Brain microvascular endothelial cell (primary cell): ENCODE measurements at regions not wholly inside any gene's neighbourhood (a gene's known extent, or its start where the extent isn't known, plus 50 kb on each side); places are given as distances from the start of the nearest gene placed in this dataset.
A peak's percentile ranks its signal among the peaks of the same experiment; 100 is the strongest.

ENCODE experiments used
- DNase-seq: peaks from one replicate; pipeline ENCODE4 v3.0.0-alpha.2; 2020
- H3K27ac ChIP-seq: fragments of 250-450 bp; sonication (Bioruptor Pico); 2 replicates; pipeline ENCODE4 v1.5.1; 2020; ENCODE audit warnings: mild to moderate bottlenecking, moderate library complexity
- H3K27me3 ChIP-seq: fragments of 250-450 bp; sonication (Bioruptor Pico); replicated peaks from 2 replicates; pipeline ENCODE4 v1.5.1; 2020; ENCODE audit warnings: mild to moderate bottlenecking
- H3K36me3 ChIP-seq: fragments of 250-450 bp; sonication (Bioruptor Pico); replicated peaks from 2 replicates; pipeline ENCODE4 v1.5.1; 2020; ENCODE audit warnings: mild to moderate bottlenecking
- H3K4me3 ChIP-seq: 2 replicates; pipeline ENCODE4 v1.5.1; 2011; ENCODE audit warnings: low read depth, mild to moderate bottlenecking, control low read depth, low read length, moderate library complexity
- in situ Hi-C: cut with HindIII; loops from 2 replicates; pipeline ENCODE4 v1.10.0; 2017; ENCODE audit warnings: low sequenced_read_pairs, low pct_ligation_motif_present
- TF ChIP-seq, protein P1 (sequence below): IDR thresholded peaks from 2 replicates; pipeline ENCODE4 v1.5.1; 2011; ENCODE audit warnings: low read depth, mild to moderate bottlenecking, moderate library complexity, low read length, control low read depth, inconsistent platforms; ENCODE audit errors: missing control alignments

DNA sequence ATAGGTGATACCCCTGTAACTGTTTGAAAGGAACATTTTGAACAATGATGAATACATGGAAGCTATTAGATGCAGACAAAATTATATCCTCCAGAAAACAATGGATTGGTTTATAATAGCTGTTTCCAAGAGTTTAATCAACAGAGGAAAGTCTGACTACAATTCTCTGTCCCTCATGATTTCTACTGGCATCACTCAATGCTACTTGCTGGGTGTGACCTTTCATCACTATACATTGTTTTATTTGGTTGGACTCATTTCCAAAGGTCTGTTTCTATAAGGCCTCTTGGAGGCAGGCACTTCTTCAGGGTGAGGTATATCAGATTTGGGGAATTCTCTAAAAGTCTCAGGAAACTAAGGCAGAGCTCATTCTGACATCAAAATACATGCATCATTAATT is 636.1 kb upstream of the SLC8A1 start:
- TF ChIP-seq, protein P1, sequence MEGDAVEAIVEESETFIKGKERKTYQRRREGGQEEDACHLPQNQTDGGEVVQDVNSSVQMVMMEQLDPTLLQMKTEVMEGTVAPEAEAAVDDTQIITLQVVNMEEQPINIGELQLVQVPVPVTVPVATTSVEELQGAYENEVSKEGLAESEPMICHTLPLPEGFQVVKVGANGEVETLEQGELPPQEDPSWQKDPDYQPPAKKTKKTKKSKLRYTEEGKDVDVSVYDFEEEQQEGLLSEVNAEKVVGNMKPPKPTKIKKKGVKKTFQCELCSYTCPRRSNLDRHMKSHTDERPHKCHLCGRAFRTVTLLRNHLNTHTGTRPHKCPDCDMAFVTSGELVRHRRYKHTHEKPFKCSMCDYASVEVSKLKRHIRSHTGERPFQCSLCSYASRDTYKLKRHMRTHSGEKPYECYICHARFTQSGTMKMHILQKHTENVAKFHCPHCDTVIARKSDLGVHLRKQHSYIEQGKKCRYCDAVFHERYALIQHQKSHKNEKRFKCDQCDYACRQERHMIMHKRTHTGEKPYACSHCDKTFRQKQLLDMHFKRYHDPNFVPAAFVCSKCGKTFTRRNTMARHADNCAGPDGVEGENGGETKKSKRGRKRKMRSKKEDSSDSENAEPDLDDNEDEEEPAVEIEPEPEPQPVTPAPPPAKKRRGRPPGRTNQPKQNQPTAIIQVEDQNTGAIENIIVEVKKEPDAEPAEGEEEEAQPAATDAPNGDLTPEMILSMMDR = no peak
- no peaks in the 10 kb centered on the region for H3K36me3 ChIP-seq
- no peak overlapping the region for H3K4me3 ChIP-seq
- no peaks in the 10 kb centered on the region for H3K27me3 ChIP-seq
- in situ Hi-C loops = no loop called here
- no peak overlapping the region for H3K27ac ChIP-seq
- no peak for DNase-seq

- no peak overlapping the region for H3K27ac ChIP-seq
- DNase-seq = no peak
- TF ChIP-seq, protein P1 = no peak
- no peaks in the 10 kb centered on the region for H3K36me3 ChIP-seq
- in situ Hi-C loops = no loop called here
- H3K4me3 ChIP-seq = no peak overlapping the region
- H3K27me3 ChIP-seq = no peaks in the 10 kb centered on the region
Measured at GRCh38 chr2:41101281-41101680, 649.4 kb upstream of the SLC8A1 start.

DNA sequence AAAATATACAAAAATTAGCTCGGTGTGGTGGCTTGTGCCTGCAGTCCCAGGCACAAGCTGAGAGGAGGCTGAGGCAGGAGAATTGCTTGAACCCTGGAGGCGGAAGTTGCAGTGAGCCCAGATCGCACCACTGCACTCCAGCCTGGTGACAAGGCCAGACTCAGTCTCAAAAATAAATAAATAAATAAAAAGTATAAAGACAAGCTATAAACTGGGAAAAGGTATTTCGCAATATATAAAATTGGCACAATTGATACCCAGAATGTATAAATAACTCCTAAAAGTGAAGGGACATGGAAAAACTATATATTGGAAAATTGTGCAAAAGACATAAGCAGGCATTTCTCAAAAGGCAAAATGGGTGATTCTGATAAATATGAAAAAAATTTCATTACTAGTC is 657.9 kb upstream of the SLC8A1 start:
- no peak for DNase-seq
- in situ Hi-C loops = no loop called here

DNA sequence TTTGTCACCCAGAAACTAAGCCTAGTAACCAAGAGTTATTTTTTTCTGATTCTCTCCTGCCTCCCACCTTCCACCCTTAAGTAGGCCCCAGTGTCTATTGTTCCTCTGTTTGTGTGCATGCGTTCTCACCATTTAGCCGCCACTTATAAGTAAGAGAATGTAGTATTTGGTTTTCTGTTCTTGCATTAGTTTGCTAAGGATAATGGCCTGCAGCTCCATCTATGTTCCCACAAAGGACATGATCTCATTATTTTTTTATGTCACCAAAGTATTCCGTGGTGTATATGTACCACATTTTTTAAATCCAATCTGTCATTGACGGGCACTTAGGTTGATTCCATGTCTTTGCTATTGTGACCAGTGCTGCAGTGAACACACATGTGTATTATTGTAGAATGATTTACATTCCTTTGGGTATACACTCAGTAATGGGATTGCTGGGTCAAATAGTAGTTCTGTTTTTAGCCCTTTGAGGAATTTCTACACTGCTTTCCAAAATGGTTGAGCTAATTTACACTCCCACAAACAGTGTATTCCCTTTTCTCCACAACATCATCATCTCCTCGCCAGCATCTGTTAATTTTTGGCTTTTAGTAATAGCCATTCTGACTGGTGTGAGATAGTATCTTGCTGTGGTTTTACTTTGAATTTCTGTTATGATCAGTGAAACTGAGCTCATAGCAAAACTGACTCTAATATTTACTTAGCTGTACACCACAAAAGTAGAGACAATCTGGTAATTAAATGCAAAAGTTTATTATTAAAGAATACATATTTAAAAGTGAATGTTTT is 660.1 kb upstream of the SLC8A1 start:
- no peaks in the 10 kb centered on the region for H3K27me3 ChIP-seq
- in situ Hi-C loops = no loop called here
- TF ChIP-seq, protein P1 = no peak
- no peak overlapping the region for H3K4me3 ChIP-seq
- H3K27ac ChIP-seq = no peak overlapping the region
- no peaks in the 10 kb centered on the region for H3K36me3 ChIP-seq
- no peak for DNase-seq

More for the DNA sequence above, 657.9 kb upstream of the SLC8A1 start:
- TF ChIP-seq, protein P1 = no peak
- H3K27me3 ChIP-seq = no peaks in the 10 kb centered on the region
- H3K27ac ChIP-seq = no peak overlapping the region
- H3K4me3 ChIP-seq = no peak overlapping the region
- H3K36me3 ChIP-seq = no peaks in the 10 kb centered on the region

DNA sequence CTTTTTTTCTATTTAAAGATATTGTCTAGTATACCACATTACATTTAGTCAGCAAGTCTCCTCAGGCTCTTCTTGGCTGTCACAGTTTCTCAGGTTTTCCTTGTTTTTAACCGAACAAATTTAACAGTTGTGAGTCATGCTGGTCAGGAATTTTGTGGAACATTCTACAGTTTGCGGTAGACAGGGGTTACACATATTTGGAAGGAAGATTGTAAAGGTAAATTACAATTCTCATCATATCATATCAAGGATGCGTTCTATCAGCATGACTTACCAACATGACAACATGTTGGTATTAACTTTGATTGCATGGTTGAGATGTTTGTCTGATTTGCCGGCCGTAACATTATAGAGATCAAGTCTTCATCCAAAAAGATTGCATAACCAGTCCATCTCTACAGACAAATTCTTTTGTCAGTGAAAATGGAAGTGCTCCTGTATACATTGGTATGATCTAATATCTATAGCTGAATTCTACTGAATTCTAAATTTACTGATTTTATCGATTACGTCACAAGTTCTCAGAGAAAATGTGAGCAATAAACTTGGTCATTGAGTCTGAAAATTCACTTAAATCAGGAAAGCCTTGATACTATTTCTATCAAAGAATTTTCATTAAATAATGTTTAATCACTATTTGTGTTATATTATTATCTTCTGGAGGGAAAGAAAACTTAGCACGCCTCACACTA is 664.4 kb upstream of the SLC8A1 start:
- DNase-seq = peak; percentile 36
- Histone ChIP-seq H3K36me3 (no peaks in the 10 kb centered on the region), H3K4me3 (no peak overlapping the region), H3K27ac (no peak overlapping the region), H3K27me3 (no peaks in the 10 kb centered on the region)
- in situ Hi-C loops = no loop called here
- TF ChIP-seq, protein P1 = no peak
